Liver (tissue), 8 donors: ENCODE measurements at regions not wholly inside any gene's neighbourhood (a gene's known extent, or its start where the extent isn't known, plus 50 kb on each side); places are given as distances from the start of the nearest gene placed in this dataset.

Source experiments
- DNase-seq: peaks from one replicate; pipeline ENCODE4 v3.0.0-alpha.2; 2017; ENCODE audit warnings: low spot score
- H3K27ac ChIP-seq, 2 donors: one replicate each; pipeline ENCODE4 v1.7.0; 2013; ENCODE audit warnings: inconsistent platforms in 2 of 2, low read length in 2 of 2, control low read depth in 1 of 2, low read depth in 1 of 2, mild to moderate bottlenecking in 1 of 2
- H3K27me3 ChIP-seq, 4 donors: one replicate each; pipeline versions ENCODE4 v1.6.1 to v1.7.0; 2013; ENCODE audit warnings: low read length in 3 of 4, inconsistent platforms in 1 of 4, mild to moderate bottlenecking in 1 of 4, moderate library complexity in 1 of 4; ENCODE audit not compliant: control insufficient read depth in 4 of 4, insufficient read depth in 4 of 4
- H3K36me3 ChIP-seq, 4 donors: one replicate each; pipeline versions ENCODE4 v1.6.1 to v1.7.0; 2013; ENCODE audit warnings: low read length in 3 of 4, mild to moderate bottlenecking in 3 of 4, low read depth in 1 of 4, moderate library complexity in 1 of 4; ENCODE audit not compliant: control insufficient read depth in 4 of 4, insufficient read depth in 3 of 4
- H3K4me1 ChIP-seq, 4 donors: one replicate each; pipeline versions ENCODE4 v1.6.1 to v1.7.0; 2013; ENCODE audit warnings: low read length in 3 of 4, mild to moderate bottlenecking in 3 of 4, moderate library complexity in 1 of 4; ENCODE audit not compliant: control insufficient read depth in 4 of 4, insufficient read depth in 4 of 4
- H3K4me3 ChIP-seq, 3 donors: one replicate each; pipeline versions ENCODE4 v1.6.1 to v1.7.0; 2013; ENCODE audit warnings: low read length in 3 of 3, control low read depth in 1 of 3, low read depth in 1 of 3, mild to moderate bottlenecking in 1 of 3
- H3K9ac ChIP-seq, 2 donors: one replicate each; pipeline ENCODE4 v1.7.0; 2013; ENCODE audit warnings: low read length in 2 of 2, mild to moderate bottlenecking in 2 of 2, moderate library complexity in 2 of 2, control low read depth in 1 of 2, low read depth in 1 of 2
- H3K9me3 ChIP-seq, 4 donors: one replicate each; pipeline versions ENCODE4 v1.6.1 to v1.7.0; 2013; ENCODE audit warnings: low read length in 3 of 4; ENCODE audit not compliant: control insufficient read depth in 4 of 4
- ATF3 ChIP-seq: IDR thresholded peaks from 2 replicates; pipeline ENCODE4 v1.6.1; 2016; ENCODE audit warnings: antibody characterized with exemption
- EGR1 ChIP-seq, 2 donors: IDR thresholded peaks; 2 replicates each; pipeline ENCODE4 v1.6.1; 2016 to 2018; ENCODE audit warnings: antibody characterized with exemption in 2 of 2, low read depth in 2 of 2
- FOXA2 ChIP-seq: IDR thresholded peaks from 2 replicates; pipeline ENCODE4 v1.6.1; 2016; ENCODE audit warnings: antibody characterized with exemption
- GABPA ChIP-seq, 2 donors: IDR thresholded peaks in 1 of 2; conservative IDR thresholded peaks in 1 of 2; 2 replicates each; pipeline ENCODE4 v1.6.1; 2016; ENCODE audit warnings: antibody characterized with exemption in 2 of 2, mild to moderate bottlenecking in 1 of 2, moderate library complexity in 1 of 2
- HNF4A ChIP-seq, 2 donors: conservative IDR thresholded peaks; 2 replicates each; pipeline ENCODE4 v1.6.1; 2016; ENCODE audit warnings: antibody characterized with exemption in 2 of 2, mild to moderate bottlenecking in 2 of 2
- HNF4G ChIP-seq: IDR thresholded peaks from 2 replicates; pipeline ENCODE4 v1.6.1; 2016; ENCODE audit warnings: antibody characterized with exemption
- NR2F2 ChIP-seq: IDR thresholded peaks from 2 replicates; pipeline ENCODE4 v1.6.1; 2016; ENCODE audit warnings: antibody characterized with exemption
- RAD21 ChIP-seq, 2 donors: IDR thresholded peaks; 2 replicates each; pipeline ENCODE4 v1.6.1; 2016; ENCODE audit warnings: antibody characterized with exemption in 2 of 2, mild to moderate bottlenecking in 2 of 2
- RXRA ChIP-seq, 2 donors: IDR thresholded peaks; 2 replicates each; pipeline ENCODE4 v1.6.1; 2017 to 2018; ENCODE audit warnings: antibody characterized with exemption in 2 of 2, mild to moderate bottlenecking in 1 of 2
- TAF1 ChIP-seq: conservative IDR thresholded peaks from 2 replicates; pipeline ENCODE4 v1.6.1; 2016; ENCODE audit warnings: antibody characterized with exemption, mild to moderate bottlenecking
- YY1 ChIP-seq: IDR thresholded peaks from 2 replicates; pipeline ENCODE4 v1.6.1; 2016; ENCODE audit warnings: antibody characterized with exemption, mild to moderate bottlenecking
- ZBTB33 ChIP-seq: IDR thresholded peaks from 2 replicates; pipeline ENCODE4 v1.6.1; 2016; ENCODE audit warnings: antibody characterized with exemption
- WGBS: extraction: QIAGEN DNeasy Blood & Tissue Kit; methylation state at CpG from one replicate; pipeline ENCODE4 v1.1.7; 2013; 5-methylcytosine and 5-hydroxymethylcytosine counted together
- TF ChIP-seq, protein P1 (sequence below): fragments of 150-350 bp; IDR thresholded peaks from 2 replicates; pipeline ENCODE4 v1.5.1; 2017; ENCODE audit warnings: improper control_type of control experiment, low read depth, low read length; ENCODE audit not compliant: missing input control
- TF ChIP-seq, protein P2 (sequence below): IDR thresholded peaks from 2 replicates; pipeline ENCODE4 v1.6.1; 2016; ENCODE audit warnings: antibody characterized with exemption
- TF ChIP-seq, protein P3 (sequence below): IDR thresholded peaks from 2 replicates; pipeline ENCODE4 v1.6.1; 2016; ENCODE audit warnings: antibody characterized with exemption, mild to moderate bottlenecking
- donor health status: healthy.
- donor health status: healthy.
- donor health status: healthy.
- donor health status: healthy.
- donor health status: healthy.

- TF ChIP-seq, protein P1, sequence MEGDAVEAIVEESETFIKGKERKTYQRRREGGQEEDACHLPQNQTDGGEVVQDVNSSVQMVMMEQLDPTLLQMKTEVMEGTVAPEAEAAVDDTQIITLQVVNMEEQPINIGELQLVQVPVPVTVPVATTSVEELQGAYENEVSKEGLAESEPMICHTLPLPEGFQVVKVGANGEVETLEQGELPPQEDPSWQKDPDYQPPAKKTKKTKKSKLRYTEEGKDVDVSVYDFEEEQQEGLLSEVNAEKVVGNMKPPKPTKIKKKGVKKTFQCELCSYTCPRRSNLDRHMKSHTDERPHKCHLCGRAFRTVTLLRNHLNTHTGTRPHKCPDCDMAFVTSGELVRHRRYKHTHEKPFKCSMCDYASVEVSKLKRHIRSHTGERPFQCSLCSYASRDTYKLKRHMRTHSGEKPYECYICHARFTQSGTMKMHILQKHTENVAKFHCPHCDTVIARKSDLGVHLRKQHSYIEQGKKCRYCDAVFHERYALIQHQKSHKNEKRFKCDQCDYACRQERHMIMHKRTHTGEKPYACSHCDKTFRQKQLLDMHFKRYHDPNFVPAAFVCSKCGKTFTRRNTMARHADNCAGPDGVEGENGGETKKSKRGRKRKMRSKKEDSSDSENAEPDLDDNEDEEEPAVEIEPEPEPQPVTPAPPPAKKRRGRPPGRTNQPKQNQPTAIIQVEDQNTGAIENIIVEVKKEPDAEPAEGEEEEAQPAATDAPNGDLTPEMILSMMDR, result no peak
- no peak for TF ChIP-seq RAD21 (IDR thresholded peaks at IDR 0.05)
Measured at GRCh38 chr20:21020659-21021471, 85.3 kb downstream of the LINC00237 start (continued).

DNA sequence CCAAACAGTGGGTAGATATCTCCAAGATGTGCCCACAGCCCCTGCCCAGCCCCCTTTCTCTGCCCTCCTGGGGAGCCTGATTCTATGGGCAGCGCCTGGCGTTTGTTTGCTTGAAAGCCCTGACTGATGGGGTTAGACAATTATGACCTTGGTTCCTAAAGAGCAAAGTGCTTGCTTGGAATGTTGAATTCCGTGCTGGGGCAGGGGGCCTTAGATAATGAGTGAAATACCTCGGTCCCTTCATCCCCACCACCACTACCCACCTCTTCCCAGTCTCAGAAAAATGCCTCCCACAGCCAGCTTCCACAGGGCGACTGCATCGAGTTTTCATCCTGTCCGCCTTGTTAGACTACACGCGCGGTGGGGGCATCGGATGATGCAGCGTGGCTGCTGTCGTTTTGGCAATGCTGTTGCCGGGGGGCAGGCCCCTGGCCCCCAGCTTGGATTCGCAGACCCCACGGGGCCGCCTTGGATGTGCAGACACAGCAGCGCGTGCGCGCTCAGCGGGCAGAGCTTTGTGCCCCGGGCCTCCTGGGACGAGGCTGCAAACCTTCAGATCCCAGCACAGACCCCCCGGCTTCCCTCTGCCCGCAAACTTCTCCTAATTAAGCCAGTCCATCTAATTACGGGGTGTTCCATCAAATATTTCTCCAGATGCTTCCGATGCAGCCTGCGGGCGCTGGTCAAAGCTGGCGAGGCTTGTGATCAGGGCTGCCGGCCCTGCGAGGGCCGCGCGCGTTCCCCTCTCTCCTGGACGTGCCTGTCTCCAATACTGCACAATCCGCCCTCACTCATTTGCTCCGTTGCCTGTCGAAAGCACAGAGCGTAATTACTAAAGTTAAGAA, 86.1 kb downstream of the LINC00237 start:
- H3K36me3 ChIP-seq, result no peaks in the 10 kb centered on the region
- no peak overlapping the region for H3K9ac ChIP-seq
- no peak overlapping the region for H3K27ac ChIP-seq
- no peak for DNase-seq
- H3K4me1 ChIP-seq, result no peaks in the 10 kb centered on the region
- TF ChIP-seq YY1 (no peak), RXRA (IDR thresholded peaks at IDR 0.05) (no peak), ATF3 (no peak), FOXA2 (no peak), HNF4A (conservative IDR thresholded peaks at IDR 0.05) (no peak), NR2F2 (no peak), GABPA (IDR thresholded peaks at IDR 0.05 in 1 of 2, conservative IDR thresholded peaks at IDR 0.05 in 1 of 2) (no peak), HNF4G (no peak), TAF1 (no peak), ZBTB33 (no peak), EGR1 (IDR thresholded peaks at IDR 0.05; ENCODE audit: low read depth in 2 of 2) (no peak)
- TF ChIP-seq, protein P1, result no peak
- TF ChIP-seq, protein P2, sequence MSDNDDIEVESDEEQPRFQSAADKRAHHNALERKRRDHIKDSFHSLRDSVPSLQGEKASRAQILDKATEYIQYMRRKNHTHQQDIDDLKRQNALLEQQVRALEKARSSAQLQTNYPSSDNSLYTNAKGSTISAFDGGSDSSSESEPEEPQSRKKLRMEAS, result no peak
- TF ChIP-seq, protein P3, sequence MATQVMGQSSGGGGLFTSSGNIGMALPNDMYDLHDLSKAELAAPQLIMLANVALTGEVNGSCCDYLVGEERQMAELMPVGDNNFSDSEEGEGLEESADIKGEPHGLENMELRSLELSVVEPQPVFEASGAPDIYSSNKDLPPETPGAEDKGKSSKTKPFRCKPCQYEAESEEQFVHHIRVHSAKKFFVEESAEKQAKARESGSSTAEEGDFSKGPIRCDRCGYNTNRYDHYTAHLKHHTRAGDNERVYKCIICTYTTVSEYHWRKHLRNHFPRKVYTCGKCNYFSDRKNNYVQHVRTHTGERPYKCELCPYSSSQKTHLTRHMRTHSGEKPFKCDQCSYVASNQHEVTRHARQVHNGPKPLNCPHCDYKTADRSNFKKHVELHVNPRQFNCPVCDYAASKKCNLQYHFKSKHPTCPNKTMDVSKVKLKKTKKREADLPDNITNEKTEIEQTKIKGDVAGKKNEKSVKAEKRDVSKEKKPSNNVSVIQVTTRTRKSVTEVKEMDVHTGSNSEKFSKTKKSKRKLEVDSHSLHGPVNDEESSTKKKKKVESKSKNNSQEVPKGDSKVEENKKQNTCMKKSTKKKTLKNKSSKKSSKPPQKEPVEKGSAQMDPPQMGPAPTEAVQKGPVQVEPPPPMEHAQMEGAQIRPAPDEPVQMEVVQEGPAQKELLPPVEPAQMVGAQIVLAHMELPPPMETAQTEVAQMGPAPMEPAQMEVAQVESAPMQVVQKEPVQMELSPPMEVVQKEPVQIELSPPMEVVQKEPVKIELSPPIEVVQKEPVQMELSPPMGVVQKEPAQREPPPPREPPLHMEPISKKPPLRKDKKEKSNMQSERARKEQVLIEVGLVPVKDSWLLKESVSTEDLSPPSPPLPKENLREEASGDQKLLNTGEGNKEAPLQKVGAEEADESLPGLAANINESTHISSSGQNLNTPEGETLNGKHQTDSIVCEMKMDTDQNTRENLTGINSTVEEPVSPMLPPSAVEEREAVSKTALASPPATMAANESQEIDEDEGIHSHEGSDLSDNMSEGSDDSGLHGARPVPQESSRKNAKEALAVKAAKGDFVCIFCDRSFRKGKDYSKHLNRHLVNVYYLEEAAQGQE, result no peak
- peaks cover 6 to 33% (median 13%) of the 10 kb centered on the region in 4 donors for H3K27me3 ChIP-seq
- 7% methylated on average over 42 of the region's 42 CpGs for WGBS
- H3K4me3 ChIP-seq, result no peak overlapping the region
- H3K9me3 ChIP-seq, result no peaks in the 10 kb centered on the region
